HCT116 (cell line): ENCODE measurements at regions not wholly inside any gene's neighbourhood (a gene's known extent, or its start where the extent isn't known, plus 50 kb on each side); places are given as distances from the start of the nearest gene placed in this dataset.

ENCODE experiments used
- ATAC-seq: fragments of 200-7000 bp; cut with Tn5 transposase; 2 replicates; pipeline ENCODE4 v1.9.1; 2020; ENCODE audit warnings: mild to moderate bottlenecking, moderate library complexity
- BruUV-seq: library from RNA; stranded (reverse); fragments of 400-500 nt; replicated peaks from 2 replicates; lab custom pipeline; 2021; lab: Mats Ljungman, UMichigan
- CTCF ChIA-PET: fragments of 300-600 bp; sonication (Branson Sonifier 250); formaldehyde crosslinking; loops from one replicate; lab custom pipeline; 2021; ENCODE audit warnings: antibody characterized with exemption; lab: Charles Lee
- POLR2A ChIA-PET: fragments of 300-600, 350-600 bp; sonication (Branson Sonifier 250); formaldehyde crosslinking; loops from one replicate; lab custom pipeline; 2021; ENCODE audit warnings: antibody characterized with exemption; lab: Charles Lee
- RAD21 ChIA-PET, 2 experiments: fragments of 300-600 bp; sonication (Branson Sonifier 250); formaldehyde crosslinking; loops; one replicate each; lab custom pipeline; 2023; ENCODE audit warnings: low total read pairs in 2 of 2; ENCODE audit not compliant: uncharacterized antibody in 2 of 2, unreplicated experiment in 2 of 2, low non-redundant PET in 1 of 2; lab: Charles Lee
- DNase-seq: peaks from one replicate; pipeline ENCODE4 v3.0.0-alpha.2; 2010; ENCODE audit warnings: low read depth, low spot score
- H2AFZ ChIP-seq: fragments of 200-600 bp; shearing (Covaris generic), sonication (generic); 2 replicates; pipeline ENCODE4 v1.6.1; 2017; ENCODE audit warnings: low read depth, mixed run types, mixed read lengths, antibody characterized with exemption, low read length; ENCODE audit not compliant: poor library complexity, severe bottlenecking
- H3K27ac ChIP-seq: 2 replicates; pipeline ENCODE4 v1.5.1; 2012; ENCODE audit warnings: low read depth, low read length
- H3K27me3 ChIP-seq: fragments of 200-600 bp; sonication (generic); 2 replicates; pipeline ENCODE4 v1.6.1; 2016; ENCODE audit warnings: mixed run types, low read length, mixed read lengths; ENCODE audit not compliant: insufficient read depth
- H3K36me3 ChIP-seq, 2 experiments: fragments of 200-500 bp in 1 of 2; fragments of 200-600 bp in 1 of 2; sonication (Bioruptor generic) in 1 of 2; sonication (generic) in 1 of 2; 2 replicates each; pipeline versions ENCODE4 v1.5.1 to v1.6.1; 2014 to 2016; ENCODE audit warnings: low read length in 2 of 2, inconsistent platforms in 1 of 2, mixed read lengths in 1 of 2, mixed run types in 1 of 2; ENCODE audit not compliant: insufficient read depth in 2 of 2, control insufficient read depth in 1 of 2
- H3K4me1 ChIP-seq, 2 experiments: fragments of 200-600 bp in 1 of 2; sonication (generic) in 1 of 2; 2 replicates each; pipeline versions ENCODE4 v1.5.1 to v1.6.1; 2012 to 2017; ENCODE audit warnings: low read length in 2 of 2, inconsistent platforms in 1 of 2, mild to moderate bottlenecking in 1 of 2, mixed read lengths in 1 of 2, mixed run types in 1 of 2, moderate library complexity in 1 of 2; ENCODE audit not compliant: insufficient read depth in 2 of 2, control insufficient read depth in 1 of 2
- H3K4me2 ChIP-seq: fragments of 200-600 bp; sonication (generic); 2 replicates; pipeline ENCODE4 v1.6.1; 2017; ENCODE audit warnings: mixed run types, low read length, mixed read lengths
- H3K4me3 ChIP-seq, 2 experiments: fragments of 200-600 bp in 1 of 2; sonication (generic) in 1 of 2; replicated peaks in 1 of 2; 2 replicates each; pipeline ENCODE4 v1.5.1; 2011 to 2016; ENCODE audit warnings: low read length in 2 of 2, control low read depth in 1 of 2, low read depth in 1 of 2, mild to moderate bottlenecking in 1 of 2, mixed read lengths in 1 of 2, mixed run types in 1 of 2
- H3K79me2 ChIP-seq: fragments of 200-600 bp; sonication (generic); 2 replicates; pipeline ENCODE4 v1.6.1; 2017; ENCODE audit warnings: mild to moderate bottlenecking, mixed run types, low read length, moderate library complexity, mixed read lengths; ENCODE audit not compliant: insufficient read depth
- H3K9ac ChIP-seq: fragments of 200-600 bp; sonication (generic); 2 replicates; pipeline ENCODE4 v1.6.1; 2016; ENCODE audit warnings: low read length, mixed read lengths
- H3K9me2 ChIP-seq: fragments of 200-600 bp; sonication (generic), shearing (Covaris generic); 2 replicates; pipeline ENCODE4 v1.6.1; 2017; ENCODE audit warnings: mixed run types, mild to moderate bottlenecking, moderate library complexity; ENCODE audit not compliant: insufficient read depth
- H3K9me3 ChIP-seq, 2 experiments: fragments of 200-500 bp in 1 of 2; fragments of 200-600 bp in 1 of 2; sonication (Bioruptor generic) in 1 of 2; sonication (generic) in 1 of 2; 2 replicates each; pipeline ENCODE4 v1.6.1; 2014 to 2017; ENCODE audit warnings: low read length in 2 of 2, mixed read lengths in 2 of 2, inconsistent platforms in 1 of 2, low read depth in 1 of 2, mild to moderate bottlenecking in 1 of 2, mixed run types in 1 of 2, moderate library complexity in 1 of 2; ENCODE audit not compliant: control insufficient read depth in 1 of 2, insufficient read depth in 1 of 2
- H4K20me1 ChIP-seq: fragments of 200-600 bp; sonication (generic), shearing (Covaris generic); 2 replicates; pipeline ENCODE4 v1.6.1; 2017; ENCODE audit warnings: mixed run types, mild to moderate bottlenecking, moderate library complexity; ENCODE audit not compliant: insufficient read depth
- ATF3 ChIP-seq: IDR thresholded peaks from 2 replicates; pipeline ENCODE4 v1.6.1; 2012
- CTCF ChIP-seq, 3 experiments: fragments of 200-600 bp in 1 of 3; sonication (generic) in 1 of 3; IDR thresholded peaks in 2 of 3; conservative IDR thresholded peaks in 1 of 3; 2 replicates each; pipeline ENCODE4 v1.5.1; 2012 to 2017; ENCODE audit warnings: low read depth in 2 of 3, low read length in 2 of 3, antibody characterized with exemption in 1 of 3, borderline replicate concordance in 1 of 3, control low read depth in 1 of 3, mild to moderate bottlenecking in 1 of 3, mixed read lengths in 1 of 3, mixed run types in 1 of 3, moderate library complexity in 1 of 3; ENCODE audit not compliant: insufficient read depth in 1 of 3
- EZH2 ChIP-seq: fragments of 200-600 bp; sonication (generic); IDR thresholded peaks from 2 replicates; pipeline ENCODE4 v1.6.1; 2017; ENCODE audit warnings: antibody characterized with exemption, mixed run types
- EZH2phosphoT487 ChIP-seq: fragments of 200-600 bp; IDR thresholded peaks from 2 replicates; pipeline ENCODE4 v1.6.1; 2018; ENCODE audit warnings: antibody characterized with exemption, borderline replicate concordance
- FOSL1 ChIP-seq: IDR thresholded peaks from 2 replicates; pipeline ENCODE4 v1.6.1; 2012; ENCODE audit warnings: low read depth
- REST ChIP-seq: IDR thresholded peaks from 2 replicates; pipeline ENCODE4 v1.6.1; 2012; ENCODE audit warnings: low read depth
- SP1 ChIP-seq: IDR thresholded peaks from 2 replicates; pipeline ENCODE4 v1.6.1; 2012; ENCODE audit warnings: low read depth
- SRF ChIP-seq: IDR thresholded peaks from 2 replicates; pipeline ENCODE4 v1.6.1; 2012; ENCODE audit warnings: low read depth
- ZFX ChIP-seq: fragments of 450-650 bp; IDR thresholded peaks from 2 replicates; pipeline ENCODE4 v1.6.1; 2017
- ZNF274 ChIP-seq: fragments of 200-500 bp; sonication (Bioruptor generic); IDR thresholded peaks from 2 replicates; pipeline ENCODE4 v1.6.1; 2014; ENCODE audit warnings: mild to moderate bottlenecking, low read depth, low read length, inconsistent platforms
- intact Hi-C: fragments of 100-400 bp; cut with micrococcal nuclease; formaldehyde crosslinking; loops from 2 replicates; pipeline ENCODE4 v1.10.0; 2022

- CTCF ChIA-PET: no interaction called here
- H3K27ac ChIP-seq: no peak overlapping the region
- H3K27me3 ChIP-seq: no peaks in the 10 kb centered on the region
- no peaks in the 10 kb centered on the region for H3K9me2 ChIP-seq
- intact Hi-C loops: no loop called here
- POLR2A ChIA-PET: no interaction called here
- RAD21 ChIA-PET: no interaction called here
- no peaks in the 10 kb centered on the region for H3K36me3 ChIP-seq
- no peak overlapping the region for H3K9ac ChIP-seq
- no peak for TF ChIP-seq SRF
- no peak for TF ChIP-seq EZH2
- TF ChIP-seq FOSL1: no peak
- TF ChIP-seq CTCF (IDR thresholded peaks at IDR 0.05 in 2 of 3, conservative IDR thresholded peaks at IDR 0.05 in 1 of 3; ENCODE audit: borderline replicate concordance in 1 of 3, insufficient read depth in 1 of 3, low read depth in 2 of 3, low read length in 2 of 3): no peak
- no peak for TF ChIP-seq ATF3
- no peak for TF ChIP-seq EZH2phosphoT487
- TF ChIP-seq ZFX: no peak
- no peak for TF ChIP-seq ZNF274
- TF ChIP-seq SP1: no peak
- no peak for TF ChIP-seq REST
- H2AFZ ChIP-seq: no peak overlapping the region
- H3K4me2 ChIP-seq: no peak overlapping the region
- H3K9me3 ChIP-seq: peaks cover 46 to 56% of the 10 kb centered on the region in 2 experiments; a peak in 3 of 4 replicates
- no peak for ATAC-seq
- no peak for DNase-seq
- H4K20me1 ChIP-seq: no peaks in the 10 kb centered on the region
- no TSS peak for BruUV-seq
- H3K4me3 ChIP-seq: no peak overlapping the region
- H3K79me2 ChIP-seq: no peaks in the 10 kb centered on the region
- no peaks in the 10 kb centered on the region for H3K4me1 ChIP-seq
Observed at GRCh38 chr16:79703066-79703465, 102.5 kb upstream of the MAF start.
